ENCODE measurements at regions not wholly inside any gene's neighbourhood (a gene's known extent, or its start where the extent isn't known, plus 50 kb on each side); places are given as distances from the start of the nearest gene placed in this dataset.

DNA sequence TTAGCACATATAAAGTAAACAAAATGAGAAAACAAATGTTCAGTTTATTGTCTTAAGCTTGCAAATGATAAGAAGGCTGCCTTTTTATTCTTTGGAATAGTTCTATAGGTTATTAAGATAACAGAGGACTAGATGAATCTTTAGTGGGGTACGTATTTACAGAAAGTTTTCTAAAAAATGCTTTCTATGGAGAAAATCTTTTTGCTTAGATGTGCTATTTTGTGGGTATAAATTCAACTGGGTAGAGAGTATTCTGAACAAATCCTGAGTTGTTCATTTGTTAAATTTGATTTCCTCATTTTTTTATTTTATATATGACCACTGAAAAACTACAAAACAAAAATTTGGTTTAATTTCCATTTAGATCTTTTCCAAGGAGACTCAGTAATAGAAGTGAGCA is 566.9 kb downstream of the PLCL1 start:
- no peak overlapping the region for H3K4me3 ChIP-seq (replicated peaks in 1 of 2; ENCODE audit: low read depth in 2 of 2, low read length in 2 of 2)
- TF ChIP-seq, protein P1, sequence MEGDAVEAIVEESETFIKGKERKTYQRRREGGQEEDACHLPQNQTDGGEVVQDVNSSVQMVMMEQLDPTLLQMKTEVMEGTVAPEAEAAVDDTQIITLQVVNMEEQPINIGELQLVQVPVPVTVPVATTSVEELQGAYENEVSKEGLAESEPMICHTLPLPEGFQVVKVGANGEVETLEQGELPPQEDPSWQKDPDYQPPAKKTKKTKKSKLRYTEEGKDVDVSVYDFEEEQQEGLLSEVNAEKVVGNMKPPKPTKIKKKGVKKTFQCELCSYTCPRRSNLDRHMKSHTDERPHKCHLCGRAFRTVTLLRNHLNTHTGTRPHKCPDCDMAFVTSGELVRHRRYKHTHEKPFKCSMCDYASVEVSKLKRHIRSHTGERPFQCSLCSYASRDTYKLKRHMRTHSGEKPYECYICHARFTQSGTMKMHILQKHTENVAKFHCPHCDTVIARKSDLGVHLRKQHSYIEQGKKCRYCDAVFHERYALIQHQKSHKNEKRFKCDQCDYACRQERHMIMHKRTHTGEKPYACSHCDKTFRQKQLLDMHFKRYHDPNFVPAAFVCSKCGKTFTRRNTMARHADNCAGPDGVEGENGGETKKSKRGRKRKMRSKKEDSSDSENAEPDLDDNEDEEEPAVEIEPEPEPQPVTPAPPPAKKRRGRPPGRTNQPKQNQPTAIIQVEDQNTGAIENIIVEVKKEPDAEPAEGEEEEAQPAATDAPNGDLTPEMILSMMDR (IDR thresholded peaks at IDR 0.05; ENCODE audit: low read depth, low read length), result no peak
- no peak for DNase-seq (ENCODE audit: low read depth in 2 of 2)

DNA sequence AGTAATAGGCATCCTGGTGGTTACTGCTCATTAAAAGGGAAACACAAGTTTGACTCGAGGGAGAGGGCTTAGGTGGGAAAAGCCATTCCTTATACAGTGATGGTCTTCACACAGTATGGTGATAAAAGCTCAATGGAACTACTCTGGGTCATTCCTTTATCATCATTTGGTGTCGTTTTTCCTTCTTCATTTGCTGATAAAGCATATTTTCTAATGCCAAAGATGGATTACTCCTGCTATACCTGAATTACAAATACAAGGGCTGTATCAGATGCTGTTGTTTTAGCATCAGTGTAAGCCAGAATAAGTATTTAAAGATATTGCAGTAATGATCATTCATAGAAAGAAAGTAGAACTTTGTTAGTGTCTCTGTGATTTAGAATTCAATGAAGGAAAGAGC is 563.7 kb downstream of the PLCL1 start:
- H3K4me3 ChIP-seq (replicated peaks in 1 of 2; ENCODE audit: low read depth in 2 of 2, low read length in 2 of 2), result no peak overlapping the region
- TF ChIP-seq, protein P1 (IDR thresholded peaks at IDR 0.05; ENCODE audit: low read depth, low read length), result no peak
- no peak for DNase-seq (ENCODE audit: low read depth in 2 of 2)

DNA sequence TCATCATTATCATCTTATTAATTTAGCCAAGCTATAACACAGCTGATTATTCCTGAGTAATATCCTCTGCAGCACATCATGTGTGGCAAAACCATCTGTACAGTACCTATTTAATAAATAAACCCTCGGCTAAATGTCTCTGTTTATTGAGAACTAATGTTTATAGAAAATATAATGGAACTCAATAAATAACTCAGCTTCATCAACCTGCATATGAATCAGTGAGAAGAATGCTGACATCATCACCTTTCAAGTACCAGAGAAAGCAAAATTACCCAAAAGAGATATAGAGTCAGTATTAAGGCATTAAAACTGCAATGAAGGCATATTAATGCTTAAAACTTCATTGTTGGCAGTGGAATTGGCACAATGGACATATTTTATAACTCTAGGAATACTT is 558.3 kb downstream of the PLCL1 start:
- TF ChIP-seq, protein P1 (IDR thresholded peaks at IDR 0.05; ENCODE audit: low read depth, low read length), result no peak

DNA sequence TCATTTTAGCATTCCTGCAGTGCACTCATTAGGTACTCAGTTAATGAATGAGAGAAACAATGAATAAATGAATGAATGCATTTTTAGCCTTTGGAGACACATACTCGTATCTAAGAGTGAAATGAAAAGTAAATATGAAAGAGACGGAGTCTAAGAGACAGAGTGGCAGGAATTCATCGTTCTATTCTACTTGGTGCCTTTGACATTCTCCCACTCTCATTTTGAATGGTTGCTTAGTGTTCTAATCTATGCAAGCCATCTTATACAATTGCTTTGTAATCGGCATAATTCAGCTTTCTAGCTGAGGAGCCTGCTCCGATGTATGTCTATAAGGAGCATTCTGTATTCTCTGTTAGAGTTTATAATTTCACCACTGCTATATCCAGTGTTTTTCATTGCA is 554.9 kb downstream of the PLCL1 start:
- H3K4me3 ChIP-seq (replicated peaks in 1 of 2; ENCODE audit: low read depth in 2 of 2, low read length in 2 of 2), result no peak overlapping the region
- DNase-seq (ENCODE audit: low read depth in 2 of 2), result no peak
- TF ChIP-seq, protein P1 (IDR thresholded peaks at IDR 0.05; ENCODE audit: low read depth, low read length), result no peak

More for the DNA sequence above, 558.3 kb downstream of the PLCL1 start:
- no peak overlapping the region for H3K4me3 ChIP-seq (replicated peaks in 1 of 2; ENCODE audit: low read depth in 2 of 2, low read length in 2 of 2)
- DNase-seq (ENCODE audit: low read depth in 2 of 2), result no peak

DNA sequence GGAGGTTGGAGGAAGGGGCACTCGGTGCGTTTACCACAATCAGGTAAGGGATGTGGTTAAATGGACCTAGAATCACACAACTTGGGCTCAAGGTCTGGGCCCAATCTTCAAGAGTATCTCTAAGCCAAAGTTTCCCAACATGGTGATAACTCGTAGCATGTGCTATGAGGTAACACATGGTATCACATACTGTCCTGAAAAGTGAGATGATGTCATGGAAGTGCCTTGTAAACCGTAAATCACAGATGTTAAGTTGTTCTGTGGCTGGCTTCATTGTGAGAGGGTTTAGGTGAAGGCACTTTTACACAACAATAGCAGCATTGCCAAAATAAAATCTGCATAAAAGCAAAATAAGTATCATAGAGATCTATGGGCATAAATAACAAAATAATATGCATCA is 551.8 kb downstream of the PLCL1 start:
- DNase-seq (ENCODE audit: low read depth in 2 of 2), result no peak
- H3K4me3 ChIP-seq (replicated peaks in 1 of 2; ENCODE audit: low read depth in 2 of 2, low read length in 2 of 2), result no peak overlapping the region
- TF ChIP-seq, protein P1 (IDR thresholded peaks at IDR 0.05; ENCODE audit: low read depth, low read length), result no peak

DNA sequence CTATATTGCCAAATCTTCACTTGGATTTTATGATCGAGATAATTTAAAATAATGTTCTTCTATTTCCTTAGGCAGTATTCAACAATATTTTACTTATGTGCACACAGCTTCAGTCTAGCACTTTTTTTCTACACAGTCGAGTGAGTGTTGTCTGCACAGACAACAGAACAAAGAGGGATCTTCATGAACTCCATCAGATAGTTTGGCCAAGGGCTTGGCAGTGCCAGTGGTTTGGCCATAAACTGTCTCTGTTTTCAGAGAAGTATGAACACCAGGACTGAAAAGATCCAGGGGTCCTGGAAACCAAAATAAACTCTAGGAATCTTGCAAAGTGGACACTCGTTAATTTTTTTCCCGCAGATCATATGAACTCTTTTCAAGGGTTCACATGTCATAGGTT is 547.3 kb downstream of the PLCL1 start:
- TF ChIP-seq, protein P1 (IDR thresholded peaks at IDR 0.05; ENCODE audit: low read depth, low read length), result no peak
- H3K4me3 ChIP-seq (replicated peaks in 1 of 2; ENCODE audit: low read depth in 2 of 2, low read length in 2 of 2), result no peak overlapping the region
- no peak for DNase-seq (ENCODE audit: low read depth in 2 of 2)

DNA sequence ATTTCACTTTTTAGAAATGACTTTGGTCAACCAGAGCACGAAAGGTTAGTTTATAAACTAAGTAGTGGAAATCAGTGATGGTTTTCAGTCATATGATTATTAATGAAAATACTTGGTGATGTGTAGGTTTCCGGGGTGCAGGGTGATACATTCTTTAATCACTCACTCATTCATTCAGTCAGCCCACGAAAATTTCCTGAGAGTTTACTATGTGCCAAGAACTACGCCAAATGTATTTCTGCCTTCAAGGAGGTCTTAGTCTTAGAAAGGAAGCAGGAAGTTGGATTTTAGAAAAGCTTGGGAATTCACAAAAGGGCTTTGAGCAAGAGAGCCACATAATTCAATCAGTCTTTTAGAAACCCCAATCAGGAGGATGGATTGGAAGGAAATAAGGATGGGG is 543.6 kb downstream of the PLCL1 start:
- TF ChIP-seq, protein P1 (IDR thresholded peaks at IDR 0.05; ENCODE audit: low read depth, low read length), result no peak
- DNase-seq (ENCODE audit: low read depth in 2 of 2), result peak in 1 of 2 donors; percentile 49
- no peak overlapping the region for H3K4me3 ChIP-seq (replicated peaks in 1 of 2; ENCODE audit: low read depth in 2 of 2, low read length in 2 of 2)
